ENCODE measurements at regions not wholly inside any gene's neighbourhood (a gene's known extent, or its start where the extent isn't known, plus 50 kb on each side); places are given as distances from the start of the nearest gene placed in this dataset.
"Not testable (repeated sequence)": the region's sequence is repeated elsewhere in the genome, so short reads cannot be mapped to it uniquely, and the experiment has no call there.

- DNase-seq (ENCODE audit: low read depth): no peak
These were observed 204.4 kb downstream of the OTUD1 start for GRCh38 chr10:23643111-23643780.

GRCh38 chr10:23648618-23649017 lies 209.7 kb downstream of the OTUD1 start:
- DNase-seq (ENCODE audit: low read depth): no peak

GRCh38 chr10:23656735-23657134 lies 217.9 kb downstream of the OTUD1 start:
- no peak for DNase-seq (ENCODE audit: low read depth)

- DNase-seq (ENCODE audit: low read depth): no peak
These were observed 218.8 kb downstream of the OTUD1 start for GRCh38 chr10:23657677-23658076.

GRCh38 chr10:23671866-23672265 lies 233.0 kb downstream of the OTUD1 start:
- not testable (repeated sequence) for DNase-seq (ENCODE audit: low read depth)

GRCh38 chr10:23675585-23675984 lies 236.7 kb downstream of the OTUD1 start:
- DNase-seq (ENCODE audit: low read depth): no peak

GRCh38 chr10:23676296-23676695 lies 237.4 kb downstream of the OTUD1 start:
- DNase-seq (ENCODE audit: low read depth): no peak

GRCh38 chr10:23686722-23687121 lies 247.8 kb downstream of the OTUD1 start:
- DNase-seq (ENCODE audit: low read depth): no peak

DNA sequence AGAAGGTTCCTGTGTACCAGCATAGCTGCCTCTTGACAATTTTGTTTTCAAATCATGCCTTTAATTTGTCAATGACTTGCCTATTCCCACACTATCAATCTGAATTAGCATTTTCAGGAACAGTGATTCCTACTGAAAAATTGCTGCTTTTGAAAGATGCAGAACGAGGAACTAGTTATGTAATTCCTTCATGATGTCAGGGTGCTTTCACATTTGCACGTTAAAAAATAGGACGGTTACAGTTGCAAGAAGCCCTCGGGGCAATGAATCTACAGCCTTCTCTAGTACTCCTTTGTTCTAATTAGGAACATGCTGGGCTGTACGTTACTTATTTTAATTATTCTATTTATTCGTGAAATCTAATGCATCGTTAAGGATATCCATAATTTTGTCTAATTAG lies 253.9 kb downstream of the OTUD1 start:
- DNase-seq (ENCODE audit: low read depth): no peak

DNA sequence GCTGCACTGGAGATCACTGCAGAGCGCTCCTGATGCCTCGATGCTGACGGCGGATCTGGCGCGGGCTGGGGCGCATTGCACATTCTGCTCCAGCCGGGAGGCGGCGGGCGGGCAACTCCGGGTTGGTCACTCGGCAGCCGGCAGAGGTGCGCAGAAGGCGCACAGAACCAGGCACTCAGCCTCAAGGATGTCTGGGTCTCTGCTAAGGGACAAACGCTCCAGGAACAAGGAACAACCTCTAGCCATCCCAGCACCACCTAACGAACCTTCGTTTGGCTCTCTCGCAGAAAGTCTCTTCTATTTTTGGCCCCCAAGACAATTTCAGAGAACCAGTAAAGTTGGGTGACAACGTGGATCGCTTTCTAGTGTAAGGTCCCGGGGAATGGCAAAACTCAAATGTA lies 254.6 kb downstream of the OTUD1 start:
- DNase-seq (ENCODE audit: low read depth): no peak

DNA sequence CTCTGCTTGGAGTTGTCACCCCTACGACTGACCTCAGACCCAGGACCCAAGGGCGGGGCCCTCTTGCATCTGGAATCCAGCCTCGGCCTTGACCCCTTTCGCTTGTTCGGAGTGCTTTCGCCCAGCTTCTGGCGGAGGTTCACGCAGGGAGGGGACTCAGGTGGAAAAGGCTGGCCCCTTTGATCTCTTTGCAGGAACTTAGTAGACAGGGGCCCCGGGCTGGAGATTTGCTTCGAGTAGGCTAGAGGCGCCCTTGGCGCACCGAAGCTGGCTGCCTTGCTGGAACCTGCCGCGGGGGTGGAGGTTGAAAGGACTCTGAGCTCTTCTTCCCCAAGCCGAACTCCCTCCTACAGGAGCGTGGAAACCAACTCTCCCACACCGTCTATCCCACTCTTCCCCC lies 255.1 kb downstream of the OTUD1 start:
- DNase-seq (ENCODE audit: low read depth): no peak

DNA sequence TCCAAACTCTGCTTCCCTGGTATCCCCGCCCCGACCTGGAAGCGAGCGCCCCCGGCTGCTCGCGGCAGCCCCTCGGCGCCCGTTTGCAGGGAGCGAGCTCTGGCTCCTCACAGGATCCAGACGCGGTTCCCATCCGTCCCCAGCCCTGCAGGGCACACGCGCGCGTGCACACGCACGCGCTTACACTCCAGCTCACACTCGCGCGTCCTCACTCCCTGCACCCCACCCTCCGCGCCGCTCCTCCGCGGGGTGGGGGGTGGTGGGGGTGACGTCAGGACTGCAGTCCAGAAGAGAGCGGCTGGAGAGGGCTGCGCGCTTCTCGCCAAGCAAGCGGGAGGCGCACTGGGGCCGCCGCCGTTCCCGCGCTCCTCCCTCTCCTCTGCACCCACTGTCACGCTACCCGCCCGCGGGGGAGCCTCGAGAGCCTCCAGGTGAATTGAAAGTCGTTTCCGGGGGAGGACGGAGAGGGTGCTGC lies 255.6 kb downstream of the OTUD1 start:
- DNase-seq (ENCODE audit: low read depth): no peak

GRCh38 chr10:23694921-23695824 lies 256.3 kb downstream of the OTUD1 start:
- no peak for DNase-seq (ENCODE audit: low read depth)

- DNase-seq (ENCODE audit: low read depth): no peak
These were observed 257.0 kb downstream of the OTUD1 start for GRCh38 chr10:23695825-23696420.

GRCh38 chr10:23696476-23696875 lies 257.6 kb downstream of the OTUD1 start:
- DNase-seq (ENCODE audit: low read depth): no peak

DNA sequence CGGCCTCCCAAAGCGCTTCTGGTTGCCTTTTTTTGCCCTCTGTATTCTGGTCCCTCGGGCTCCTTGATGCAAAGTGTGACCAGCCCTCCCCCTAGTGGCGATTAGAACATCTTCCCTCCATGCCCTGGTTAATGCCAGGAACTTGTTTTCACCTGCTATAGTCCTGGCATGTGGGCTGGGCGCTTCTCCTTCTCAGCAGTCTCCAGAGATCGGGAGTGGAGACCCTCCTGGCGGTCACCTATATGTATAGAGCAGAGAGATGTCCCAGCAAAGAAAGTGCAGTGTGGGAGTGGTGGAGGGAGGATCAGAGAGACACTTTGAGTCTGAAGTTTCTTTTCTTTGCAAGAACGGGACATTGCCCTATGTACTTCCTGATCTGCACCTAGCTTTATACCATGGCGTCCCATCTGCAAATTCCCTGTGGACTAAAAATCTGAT lies 264.1 kb downstream of the OTUD1 start:
- DNase-seq (ENCODE audit: low read depth): peak; percentile 33

- no peak for DNase-seq (ENCODE audit: low read depth)
These were observed 276.5 kb downstream of the OTUD1 start for GRCh38 chr10:23715363-23715762.

GRCh38 chr10:23717913-23718312 lies 279.0 kb downstream of the OTUD1 start:
- no peak for DNase-seq (ENCODE audit: low read depth)

GRCh38 chr10:23718946-23719345 lies 280.1 kb downstream of the OTUD1 start:
- no peak for DNase-seq (ENCODE audit: low read depth)

DNA sequence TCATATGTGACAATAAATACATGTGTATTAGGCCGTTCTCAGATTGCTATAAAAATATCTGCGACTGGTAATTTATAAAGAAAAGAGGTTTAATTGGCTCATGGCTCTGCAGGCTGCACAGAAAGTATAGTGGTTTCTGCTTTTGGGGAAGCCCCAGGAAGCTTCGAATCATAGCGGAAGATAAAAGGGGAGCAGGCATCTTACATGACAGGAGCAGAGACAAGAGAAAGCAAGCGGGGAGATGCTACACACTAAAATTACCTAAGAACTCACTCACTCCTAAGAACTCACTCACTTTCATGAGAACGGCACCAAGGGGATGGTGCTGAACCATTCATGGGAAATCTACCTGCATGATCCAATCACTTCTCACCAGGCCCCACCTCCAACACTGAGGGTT lies 284.9 kb downstream of the OTUD1 start:
- DNase-seq (ENCODE audit: low read depth): no peak

GRCh38 chr10:23725548-23725947 lies 286.7 kb downstream of the OTUD1 start:
- no peak for DNase-seq (ENCODE audit: low read depth)

DNA sequence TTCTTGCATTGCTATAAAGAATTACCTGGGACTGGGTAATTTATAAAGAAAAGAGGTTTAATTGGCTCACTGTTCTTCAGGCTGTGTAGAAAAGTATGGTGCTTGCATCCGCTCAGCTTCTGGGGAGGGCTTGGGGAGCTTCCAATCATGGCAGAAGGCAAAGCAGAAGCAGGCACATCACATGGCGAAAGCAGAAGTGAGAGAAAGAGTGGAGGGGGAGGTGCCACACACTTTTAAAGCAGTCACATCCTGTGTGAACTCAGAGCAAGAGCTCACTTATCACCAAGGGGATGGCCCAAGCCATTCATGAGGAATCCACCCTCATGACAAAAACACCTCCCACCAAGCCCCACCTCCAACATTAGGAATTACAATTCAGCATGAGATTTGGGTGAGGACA lies 303.5 kb downstream of the OTUD1 start:
- no peak for DNase-seq (ENCODE audit: low read depth)

DNA sequence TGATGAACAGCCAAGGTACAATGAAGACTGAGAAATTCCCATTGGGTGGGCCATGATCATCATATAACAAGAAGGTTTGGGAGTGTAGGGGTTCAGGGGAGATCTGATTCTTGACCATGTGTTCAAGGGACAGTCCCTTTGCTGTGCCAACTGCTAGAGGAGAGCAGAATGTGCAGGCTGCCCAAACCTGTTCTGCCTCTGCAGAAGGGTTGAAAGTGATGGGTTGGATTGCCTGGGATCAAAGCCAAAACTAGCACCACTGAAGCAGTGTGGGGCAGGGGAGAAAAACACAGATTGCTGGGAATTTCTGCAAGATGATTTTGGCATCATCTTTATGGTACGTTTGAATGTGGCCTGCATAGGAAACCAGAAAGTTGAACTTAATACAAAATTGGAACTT lies 303.9 kb downstream of the OTUD1 start:
- DNase-seq (ENCODE audit: low read depth): no peak

All from M059J (cell line).